MM.1S (cell line): ENCODE measurements at regions not wholly inside any gene's neighbourhood (a gene's known extent, or its start where the extent isn't known, plus 50 kb on each side); places are given as distances from the start of the nearest gene placed in this dataset.
"Not testable (repeated sequence)": the region's sequence is repeated elsewhere in the genome, so short reads cannot be mapped to it uniquely, and the experiment has no call there.

Experiments
- DNase-seq: peaks from one replicate; pipeline ENCODE4 v3.0.0-alpha.2; 2015
- H2AFZ ChIP-seq: fragments of 300-600 bp; sonication (generic); 2 replicates; pipeline ENCODE4 v1.6.0; 2016; ENCODE audit warnings: antibody characterized with exemption, low read length
- H3F3A ChIP-seq: fragments of 300-600 bp; sonication (generic); 2 replicates; pipeline ENCODE4 v1.6.1; 2016; ENCODE audit warnings: mild to moderate bottlenecking, antibody characterized with exemption, low read length, moderate library complexity, mixed read lengths; ENCODE audit not compliant: insufficient read depth
- H3K27ac ChIP-seq: fragments of 300-600 bp; sonication (generic); 2 replicates; pipeline ENCODE4 v1.5.1; 2016; ENCODE audit warnings: mild to moderate bottlenecking, low read length
- H3K27me3 ChIP-seq: fragments of 300-600 bp; sonication (generic); replicated peaks from 2 replicates; pipeline ENCODE4 v1.6.0; 2016; ENCODE audit warnings: low read length; ENCODE audit not compliant: insufficient read depth
- H3K36me3 ChIP-seq: fragments of 300-600 bp; sonication (generic); replicated peaks from 2 replicates; pipeline ENCODE4 v1.6.1; 2016; ENCODE audit warnings: mild to moderate bottlenecking, low read length, mixed read lengths; ENCODE audit not compliant: insufficient read depth
- H3K4me1 ChIP-seq: fragments of 300-600 bp; sonication (generic); 2 replicates; pipeline ENCODE4 v1.6.1; 2016; ENCODE audit warnings: low read length, mixed read lengths
- H3K4me2 ChIP-seq: fragments of 300-600 bp; sonication (generic); 2 replicates; pipeline ENCODE4 v1.6.0; 2016; ENCODE audit warnings: low read depth, low read length
- H3K4me3 ChIP-seq: fragments of 300-600 bp; sonication (generic); 2 replicates; pipeline ENCODE4 v1.5.1; 2016; ENCODE audit warnings: low read length, mixed read lengths
- H3K79me2 ChIP-seq: fragments of 300-600 bp; sonication (generic); 2 replicates; pipeline ENCODE4 v1.6.1; 2016; ENCODE audit warnings: mixed run types, low read length, mixed read lengths
- H3K9ac ChIP-seq: fragments of 300-600 bp; sonication (generic); 2 replicates; pipeline ENCODE4 v1.6.1; 2016; ENCODE audit warnings: low read length, mixed read lengths
- H3K9me2 ChIP-seq: fragments of 300-600 bp; sonication (generic); replicated peaks from 2 replicates; pipeline ENCODE4 v1.6.1; 2016; ENCODE audit warnings: mild to moderate bottlenecking, low read length, mixed read lengths; ENCODE audit not compliant: insufficient read depth
- H3K9me3 ChIP-seq: fragments of 300-600 bp; sonication (generic); replicated peaks from 2 replicates; pipeline ENCODE4 v1.6.1; 2016; ENCODE audit warnings: mild to moderate bottlenecking, low read length, mixed read lengths; ENCODE audit not compliant: insufficient read depth
- H4K20me1 ChIP-seq: fragments of 300-600 bp; sonication (generic); 2 replicates; pipeline ENCODE4 v1.6.1; 2016; ENCODE audit warnings: mild to moderate bottlenecking, low read length, moderate library complexity, mixed read lengths; ENCODE audit not compliant: insufficient read depth
- EZH2 ChIP-seq: fragments of 300-600 bp; sonication (generic); optimal IDR thresholded peaks from 2 replicates; pipeline ENCODE3; 2017; ENCODE audit warnings: low read depth, mild to moderate bottlenecking, antibody characterized with exemption, low read length, mixed read lengths
- EZH2phosphoT487 ChIP-seq: fragments of 300-600 bp; sonication (generic); IDR thresholded peaks from 2 replicates; pipeline ENCODE4 v1.6.1; 2018; ENCODE audit warnings: antibody characterized with exemption, low read length
- TF ChIP-seq, protein P1 (sequence below): fragments of 300-600 bp; sonication (generic); IDR thresholded peaks from 2 replicates; pipeline ENCODE4 v1.5.1; 2016; ENCODE audit warnings: antibody characterized with exemption, low read length, mixed read lengths

DNA sequence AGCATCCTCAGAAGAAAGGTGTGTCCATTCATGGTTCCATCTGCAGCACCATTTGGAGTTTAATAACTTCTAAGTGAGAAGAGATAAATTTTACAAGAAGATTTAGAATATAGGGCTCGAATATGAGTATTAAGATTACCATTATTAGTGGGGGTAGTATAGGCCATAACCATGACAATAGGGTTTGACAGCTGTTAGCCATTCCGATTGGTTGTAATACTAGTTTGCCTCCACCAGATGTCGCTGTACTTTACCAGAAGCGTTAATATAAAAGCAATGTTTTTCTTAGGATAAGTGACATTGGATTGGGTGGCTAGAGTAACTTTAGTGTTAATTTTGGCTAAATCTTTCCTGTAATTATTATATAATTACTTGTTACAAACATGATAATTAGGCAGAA, 107.5 kb upstream of the SRD5A2 start:
- no peaks in the 10 kb centered on the region for H3K4me1 ChIP-seq
- no peak for TF ChIP-seq EZH2phosphoT487
- TF ChIP-seq, protein P1, sequence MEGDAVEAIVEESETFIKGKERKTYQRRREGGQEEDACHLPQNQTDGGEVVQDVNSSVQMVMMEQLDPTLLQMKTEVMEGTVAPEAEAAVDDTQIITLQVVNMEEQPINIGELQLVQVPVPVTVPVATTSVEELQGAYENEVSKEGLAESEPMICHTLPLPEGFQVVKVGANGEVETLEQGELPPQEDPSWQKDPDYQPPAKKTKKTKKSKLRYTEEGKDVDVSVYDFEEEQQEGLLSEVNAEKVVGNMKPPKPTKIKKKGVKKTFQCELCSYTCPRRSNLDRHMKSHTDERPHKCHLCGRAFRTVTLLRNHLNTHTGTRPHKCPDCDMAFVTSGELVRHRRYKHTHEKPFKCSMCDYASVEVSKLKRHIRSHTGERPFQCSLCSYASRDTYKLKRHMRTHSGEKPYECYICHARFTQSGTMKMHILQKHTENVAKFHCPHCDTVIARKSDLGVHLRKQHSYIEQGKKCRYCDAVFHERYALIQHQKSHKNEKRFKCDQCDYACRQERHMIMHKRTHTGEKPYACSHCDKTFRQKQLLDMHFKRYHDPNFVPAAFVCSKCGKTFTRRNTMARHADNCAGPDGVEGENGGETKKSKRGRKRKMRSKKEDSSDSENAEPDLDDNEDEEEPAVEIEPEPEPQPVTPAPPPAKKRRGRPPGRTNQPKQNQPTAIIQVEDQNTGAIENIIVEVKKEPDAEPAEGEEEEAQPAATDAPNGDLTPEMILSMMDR = peak; percentile 57
- no peak for DNase-seq
- H3K9me3 ChIP-seq = no peaks in the 10 kb centered on the region
- H4K20me1 ChIP-seq = no peaks in the 10 kb centered on the region
- no peaks in the 10 kb centered on the region for H3K27me3 ChIP-seq
- no peaks in the 10 kb centered on the region for H3K9me2 ChIP-seq
- H3K9ac ChIP-seq = no peak overlapping the region
- no peak overlapping the region for H3K4me3 ChIP-seq
- no peak overlapping the region for H2AFZ ChIP-seq
- H3K4me2 ChIP-seq = no peak overlapping the region
- H3F3A ChIP-seq = no peaks in the 10 kb centered on the region
- H3K79me2 ChIP-seq = no peaks in the 10 kb centered on the region
- no peak overlapping the region for H3K27ac ChIP-seq
- no peaks in the 10 kb centered on the region for H3K36me3 ChIP-seq

DNA sequence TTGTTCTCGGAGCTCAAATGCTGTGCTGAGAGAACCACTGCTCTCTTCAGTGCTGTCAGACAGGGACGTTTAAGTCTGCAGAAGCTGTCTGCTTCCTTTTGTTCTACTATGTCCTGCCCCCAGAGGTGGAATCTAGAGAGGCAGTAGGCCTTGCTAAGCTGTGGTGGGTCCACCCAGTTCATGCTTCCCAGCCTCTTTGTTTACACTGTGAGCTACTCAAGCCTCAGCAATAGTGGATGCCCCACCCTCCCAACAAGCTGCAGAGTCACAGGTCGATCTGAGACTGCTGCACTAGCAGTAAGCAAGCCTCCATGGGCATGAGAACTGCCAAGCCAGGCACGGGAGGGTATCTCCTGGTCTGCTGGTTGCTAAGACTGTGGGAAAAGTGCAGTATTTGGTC, 102.8 kb upstream of the SRD5A2 start:
- H3K4me2 ChIP-seq, H3K4me1 ChIP-seq, H3K27ac ChIP-seq, H3K27me3 ChIP-seq, H3K9me2 ChIP-seq, H3K9ac ChIP-seq, DNase-seq, H3K9me3 ChIP-seq, H3K4me3 ChIP-seq, H2AFZ ChIP-seq, H3K36me3 ChIP-seq, H3K79me2 ChIP-seq, H3F3A ChIP-seq, H4K20me1 ChIP-seq: not testable (repeated sequence)

DNA sequence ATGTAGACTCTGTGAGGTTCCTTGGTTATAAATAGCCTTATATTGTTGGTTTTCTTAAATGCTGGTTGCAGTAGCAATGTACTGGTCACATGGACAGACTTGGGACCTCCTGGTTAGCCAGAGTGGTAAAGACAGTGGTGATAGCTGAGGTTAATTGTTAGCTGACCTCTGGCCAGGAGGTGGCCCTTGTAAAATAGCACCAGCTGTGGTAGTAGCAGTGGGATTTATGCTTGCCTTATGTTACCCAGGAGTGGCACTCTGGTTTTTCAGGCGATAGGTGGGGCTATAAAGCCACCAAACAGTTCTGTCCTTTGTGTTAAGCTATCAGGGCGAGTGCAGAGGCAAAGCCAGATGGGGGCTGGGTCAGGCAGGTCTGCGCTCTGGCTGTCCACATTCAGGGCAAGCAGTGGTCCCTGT, 94.8 kb upstream of the SRD5A2 start:
- Histone ChIP-seq H3K4me3 (no peak overlapping the region), H4K20me1 (no peaks in the 10 kb centered on the region)
- TF ChIP-seq, protein P1 = no peak
- TF ChIP-seq EZH2 (no peak), EZH2phosphoT487 (no peak)

DNA sequence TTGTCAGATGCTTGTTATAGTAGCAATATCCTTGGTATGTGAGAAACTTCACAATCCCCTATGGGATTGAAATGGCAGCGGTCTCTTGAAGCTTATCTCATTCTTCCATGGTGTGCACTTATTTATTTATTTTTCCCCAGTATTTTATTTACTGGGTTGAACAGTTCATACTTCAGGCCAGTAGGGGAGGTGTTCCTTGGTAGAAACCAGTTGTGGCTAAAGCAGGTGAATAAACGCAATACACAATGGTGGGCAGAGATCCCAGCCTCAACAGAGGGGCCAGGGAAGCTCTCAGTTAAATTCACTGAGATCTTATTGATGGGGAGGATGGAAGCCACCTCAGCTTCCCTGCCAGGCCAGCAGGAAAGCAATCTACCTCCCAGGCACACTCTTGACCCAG, 93.7 kb upstream of the SRD5A2 start:
- no peaks in the 10 kb centered on the region for H3F3A ChIP-seq
- H3K4me1 ChIP-seq = no peaks in the 10 kb centered on the region
- H3K27ac ChIP-seq = no peak overlapping the region
- H3K4me3 ChIP-seq = no peak overlapping the region
- no peak overlapping the region for H3K4me2 ChIP-seq
- no peak for DNase-seq
- H3K9me3 ChIP-seq = no peaks in the 10 kb centered on the region
- H3K36me3 ChIP-seq = no peaks in the 10 kb centered on the region
- H3K9ac ChIP-seq = no peak overlapping the region
- H3K79me2 ChIP-seq = no peaks in the 10 kb centered on the region
- TF ChIP-seq, protein P1 = no peak
- TF ChIP-seq EZH2phosphoT487 (no peak), EZH2 (no peak)
- H3K9me2 ChIP-seq = no peaks in the 10 kb centered on the region
- H4K20me1 ChIP-seq = no peaks in the 10 kb centered on the region
- no peak overlapping the region for H2AFZ ChIP-seq
- H3K27me3 ChIP-seq = no peaks in the 10 kb centered on the region

More for the DNA sequence above, 94.8 kb upstream of the SRD5A2 start:
- Histone ChIP-seq H3K9me3 (no peaks in the 10 kb centered on the region), H3K4me1 (no peaks in the 10 kb centered on the region), H3K36me3 (no peaks in the 10 kb centered on the region), H3K9me2 (no peaks in the 10 kb centered on the region), H3K4me2 (no peak overlapping the region), H3K27ac (no peak overlapping the region), H3F3A (no peaks in the 10 kb centered on the region), H2AFZ (no peak overlapping the region), H3K79me2 (no peaks in the 10 kb centered on the region), H3K9ac (no peak overlapping the region), H3K27me3 (no peaks in the 10 kb centered on the region)
- DNase-seq = no peak
